Panc1 (cell line): ENCODE measurements at regions not wholly inside any gene's neighbourhood (a gene's known extent, or its start where the extent isn't known, plus 50 kb on each side); places are given as distances from the start of the nearest gene placed in this dataset.

Source experiments
- POLR2AphosphoS5 ChIP-seq: IDR thresholded peaks from 2 replicates; pipeline ENCODE4 v1.6.1; 2012; ENCODE audit warnings: mild to moderate bottlenecking, low read depth, low read length, moderate library complexity
- REST ChIP-seq, 2 experiments: IDR thresholded peaks; 2 replicates each; pipeline ENCODE4 v1.6.1; 2011 to 2012; ENCODE audit warnings: low read depth in 2 of 2, control low read depth in 1 of 2, low read length in 1 of 2, mild to moderate bottlenecking in 1 of 2, moderate library complexity in 1 of 2; ENCODE audit not compliant: insufficient read depth in 1 of 2
- TF ChIP-seq, protein P1 (sequence below): fragments of 450-650 bp; IDR thresholded peaks from 2 replicates; pipeline ENCODE4 v1.5.1; 2017; ENCODE audit warnings: mild to moderate bottlenecking

DNA sequence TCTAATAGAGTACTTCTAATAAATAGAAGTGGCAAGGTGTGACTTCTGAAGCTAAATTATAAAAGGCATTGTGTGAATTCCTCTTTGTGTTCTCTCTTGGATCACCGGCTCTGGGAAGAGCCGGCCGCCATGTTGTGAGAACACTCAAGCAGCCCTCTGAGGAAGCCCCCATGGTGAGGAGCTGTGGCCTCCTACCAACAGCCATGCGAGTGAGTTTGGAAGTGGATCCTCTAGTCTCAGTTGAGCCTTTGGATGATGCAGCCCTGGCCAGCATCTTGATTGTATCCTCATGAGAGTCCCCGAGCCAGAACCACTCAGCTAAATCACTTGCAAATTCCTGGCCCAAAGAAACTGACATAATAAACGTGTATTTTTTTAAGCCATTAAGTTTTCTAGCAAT is 94.5 kb upstream of the CARD11 start:
- TF ChIP-seq, protein P1, sequence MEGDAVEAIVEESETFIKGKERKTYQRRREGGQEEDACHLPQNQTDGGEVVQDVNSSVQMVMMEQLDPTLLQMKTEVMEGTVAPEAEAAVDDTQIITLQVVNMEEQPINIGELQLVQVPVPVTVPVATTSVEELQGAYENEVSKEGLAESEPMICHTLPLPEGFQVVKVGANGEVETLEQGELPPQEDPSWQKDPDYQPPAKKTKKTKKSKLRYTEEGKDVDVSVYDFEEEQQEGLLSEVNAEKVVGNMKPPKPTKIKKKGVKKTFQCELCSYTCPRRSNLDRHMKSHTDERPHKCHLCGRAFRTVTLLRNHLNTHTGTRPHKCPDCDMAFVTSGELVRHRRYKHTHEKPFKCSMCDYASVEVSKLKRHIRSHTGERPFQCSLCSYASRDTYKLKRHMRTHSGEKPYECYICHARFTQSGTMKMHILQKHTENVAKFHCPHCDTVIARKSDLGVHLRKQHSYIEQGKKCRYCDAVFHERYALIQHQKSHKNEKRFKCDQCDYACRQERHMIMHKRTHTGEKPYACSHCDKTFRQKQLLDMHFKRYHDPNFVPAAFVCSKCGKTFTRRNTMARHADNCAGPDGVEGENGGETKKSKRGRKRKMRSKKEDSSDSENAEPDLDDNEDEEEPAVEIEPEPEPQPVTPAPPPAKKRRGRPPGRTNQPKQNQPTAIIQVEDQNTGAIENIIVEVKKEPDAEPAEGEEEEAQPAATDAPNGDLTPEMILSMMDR = no peak
- TF ChIP-seq POLR2AphosphoS5 (no peak), REST (IDR thresholded peaks at IDR 0.05; ENCODE audit: insufficient read depth in 1 of 2, low read depth in 2 of 2, low read length in 1 of 2) (no peak)
